Endodermal cell (in vitro differentiated cells): ENCODE measurements at regions not wholly inside any gene's neighbourhood (a gene's known extent, or its start where the extent isn't known, plus 50 kb on each side); places are given as distances from the start of the nearest gene placed in this dataset.

Source experiments
- DNase-seq: peaks from one replicate; pipeline ENCODE4 v3.0.0-alpha.2; 2017
- H3K27ac ChIP-seq: 2 replicates; pipeline ENCODE4 v1.5.1; 2013; ENCODE audit warnings: mild to moderate bottlenecking, low read depth, low read length, moderate library complexity
- H3K27me3 ChIP-seq: 2 replicates; pipeline ENCODE4 v1.6.1; 2013; ENCODE audit warnings: mild to moderate bottlenecking, low read length, moderate library complexity; ENCODE audit not compliant: insufficient read depth, control insufficient read depth, poor library complexity, severe bottlenecking
- H3K36me3 ChIP-seq: 2 replicates; pipeline ENCODE4 v1.7.0; 2013; ENCODE audit warnings: mild to moderate bottlenecking, low read length, moderate library complexity; ENCODE audit not compliant: control insufficient read depth, insufficient read depth
- H3K4me1 ChIP-seq: one replicate; pipeline ENCODE4 v1.7.0; 2013; ENCODE audit warnings: low read length; ENCODE audit not compliant: control insufficient read depth, insufficient read depth
- H3K4me3 ChIP-seq: 2 replicates; pipeline ENCODE4 v1.5.1; 2013; ENCODE audit warnings: mild to moderate bottlenecking, low read length, moderate library complexity
- H3K9ac ChIP-seq: 2 replicates; pipeline ENCODE4 v1.6.1; 2013; ENCODE audit warnings: mild to moderate bottlenecking, low read length, moderate library complexity; ENCODE audit not compliant: poor library complexity, severe bottlenecking; ENCODE audit errors: extremely low read depth
- H3K9me3 ChIP-seq: 2 replicates; pipeline ENCODE4 v1.6.1; 2013; ENCODE audit warnings: mild to moderate bottlenecking, low read length, moderate library complexity; ENCODE audit not compliant: control insufficient read depth
- H3K27ac Mint-ChIP-seq: 2 replicates; pipeline ENCODE4 v1.8.0; 2020; ENCODE audit warnings: mixed read lengths
- H3K27me3 Mint-ChIP-seq: 2 replicates; pipeline ENCODE4 v1.8.0; 2021; ENCODE audit warnings: mild to moderate bottlenecking, mixed read lengths; ENCODE audit not compliant: insufficient read depth
- H3K36me3 Mint-ChIP-seq: 2 replicates; pipeline ENCODE4 v1.8.0; 2020; ENCODE audit warnings: low read depth, mixed read lengths
- H3K4me1 Mint-ChIP-seq: 2 replicates; pipeline ENCODE4 v1.8.0; 2020; ENCODE audit warnings: mixed read lengths
- H3K4me3 Mint-ChIP-seq: 2 replicates; pipeline ENCODE4 v1.8.0; 2020; ENCODE audit warnings: mild to moderate bottlenecking, moderate library complexity, mixed read lengths
- H3K9me3 Mint-ChIP-seq: 2 replicates; pipeline ENCODE4 v1.8.0; 2020; ENCODE audit warnings: mild to moderate bottlenecking, mixed read lengths
- WGBS, 2 experiments: methylation state at CpG; one replicate each; pipeline versions ENCODE4 v1.1.5 to v1.1.7; 2013; ENCODE audit warnings: missing lambda C conversion rate in 2 of 2, mixed read lengths in 1 of 2; ENCODE audit not compliant: insufficient coverage in 1 of 2, insufficient read length in 1 of 2; 5-methylcytosine and 5-hydroxymethylcytosine counted together
- TF ChIP-seq, protein P1 (sequence below): fragments of 200-600 bp; sonication (generic); conservative IDR thresholded peaks from 2 replicates; pipeline ENCODE4 v1.5.0; 2021; ENCODE audit warnings: antibody characterized with exemption, mild to moderate bottlenecking

- Histone ChIP-seq H3K9me3 (no peaks in the 10 kb centered on the region), H3K36me3 (no peaks in the 10 kb centered on the region), H3K27ac (no peak overlapping the region), H3K4me3 (no peak overlapping the region), H3K4me1 (no peaks in the 10 kb centered on the region), H3K27me3 (no peaks in the 10 kb centered on the region), H3K9ac (no peak overlapping the region)
- Mint-ChIP-seq H3K9me3 (peaks cover 64% of the 10 kb centered on the region), H3K36me3 (peaks cover 3% of the 10 kb centered on the region), H3K27me3 (no peaks in the 10 kb centered on the region), H3K4me1 (no peaks in the 10 kb centered on the region), H3K27ac (no peak overlapping the region), H3K4me3 (no peak overlapping the region)
- 78 to 80% methylated on average over 15 to 19 of the region's 19 CpGs for WGBS, 2 experiments
- TF ChIP-seq, protein P1, sequence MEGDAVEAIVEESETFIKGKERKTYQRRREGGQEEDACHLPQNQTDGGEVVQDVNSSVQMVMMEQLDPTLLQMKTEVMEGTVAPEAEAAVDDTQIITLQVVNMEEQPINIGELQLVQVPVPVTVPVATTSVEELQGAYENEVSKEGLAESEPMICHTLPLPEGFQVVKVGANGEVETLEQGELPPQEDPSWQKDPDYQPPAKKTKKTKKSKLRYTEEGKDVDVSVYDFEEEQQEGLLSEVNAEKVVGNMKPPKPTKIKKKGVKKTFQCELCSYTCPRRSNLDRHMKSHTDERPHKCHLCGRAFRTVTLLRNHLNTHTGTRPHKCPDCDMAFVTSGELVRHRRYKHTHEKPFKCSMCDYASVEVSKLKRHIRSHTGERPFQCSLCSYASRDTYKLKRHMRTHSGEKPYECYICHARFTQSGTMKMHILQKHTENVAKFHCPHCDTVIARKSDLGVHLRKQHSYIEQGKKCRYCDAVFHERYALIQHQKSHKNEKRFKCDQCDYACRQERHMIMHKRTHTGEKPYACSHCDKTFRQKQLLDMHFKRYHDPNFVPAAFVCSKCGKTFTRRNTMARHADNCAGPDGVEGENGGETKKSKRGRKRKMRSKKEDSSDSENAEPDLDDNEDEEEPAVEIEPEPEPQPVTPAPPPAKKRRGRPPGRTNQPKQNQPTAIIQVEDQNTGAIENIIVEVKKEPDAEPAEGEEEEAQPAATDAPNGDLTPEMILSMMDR = no peak
- no peak for DNase-seq
Observed at GRCh38 chr14:105600939-105601359, 74.6 kb downstream of the TMEM121 start.

- Histone ChIP-seq H3K9ac (no peak overlapping the region), H3K27ac (no peak overlapping the region), H3K36me3 (no peaks in the 10 kb centered on the region), H3K4me1 (no peaks in the 10 kb centered on the region), H3K4me3 (no peak overlapping the region), H3K27me3 (no peaks in the 10 kb centered on the region), H3K9me3 (no peaks in the 10 kb centered on the region)
- H3K4me1 Mint-ChIP-seq = no peaks in the 10 kb centered on the region
- H3K9me3 Mint-ChIP-seq = peaks cover 63% of the 10 kb centered on the region
- H3K36me3 Mint-ChIP-seq = peaks cover 3% of the 10 kb centered on the region
- TF ChIP-seq, protein P1 = no peak
- H3K27ac Mint-ChIP-seq = no peak overlapping the region
- no peak overlapping the region for H3K4me3 Mint-ChIP-seq
- 79 to 83% methylated on average over 6 to 20 of the region's 20 CpGs for WGBS, 2 experiments
- DNase-seq = peak; percentile 19
- H3K27me3 Mint-ChIP-seq = no peaks in the 10 kb centered on the region
Observed at GRCh38 chr14:105601360-105602242, 75.2 kb downstream of the TMEM121 start.

GRCh38 chr14:105602243-105602750, 75.9 kb downstream of the TMEM121 start:
- Histone ChIP-seq H3K4me3 (no peak overlapping the region), H3K27ac (no peak overlapping the region), H3K27me3 (no peaks in the 10 kb centered on the region), H3K36me3 (no peaks in the 10 kb centered on the region), H3K4me1 (no peaks in the 10 kb centered on the region), H3K9ac (no peak overlapping the region), H3K9me3 (no peaks in the 10 kb centered on the region)
- peaks cover 3% of the 10 kb centered on the region for H3K36me3 Mint-ChIP-seq
- H3K27ac Mint-ChIP-seq = no peak overlapping the region
- H3K4me3 Mint-ChIP-seq = no peak overlapping the region
- H3K4me1 Mint-ChIP-seq = no peaks in the 10 kb centered on the region
- TF ChIP-seq, protein P1 = no peak
- WGBS, 2 experiments = 78 to 96% methylated on average over 4 to 9 of the region's 9 CpGs
- peaks cover 64% of the 10 kb centered on the region for H3K9me3 Mint-ChIP-seq
- H3K27me3 Mint-ChIP-seq = no peaks in the 10 kb centered on the region
- peak; percentile 24 for DNase-seq
